HCT116 (cell line): ENCODE measurements at regions not wholly inside any gene's neighbourhood (a gene's known extent, or its start where the extent isn't known, plus 50 kb on each side); places are given as distances from the start of the nearest gene placed in this dataset.

ENCODE experiments used
- ATAC-seq: fragments of 200-7000 bp; cut with Tn5 transposase; 2 replicates; pipeline ENCODE4 v1.9.1; 2020; ENCODE audit warnings: mild to moderate bottlenecking, moderate library complexity
- BruUV-seq: library from RNA; stranded (reverse); fragments of 400-500 nt; replicated peaks from 2 replicates; lab custom pipeline; 2021; lab: Mats Ljungman, UMichigan
- CTCF ChIA-PET: fragments of 300-600 bp; sonication (Branson Sonifier 250); formaldehyde crosslinking; loops from one replicate; lab custom pipeline; 2021; ENCODE audit warnings: antibody characterized with exemption; lab: Charles Lee
- POLR2A ChIA-PET: fragments of 300-600, 350-600 bp; sonication (Branson Sonifier 250); formaldehyde crosslinking; loops from one replicate; lab custom pipeline; 2021; ENCODE audit warnings: antibody characterized with exemption; lab: Charles Lee
- RAD21 ChIA-PET, 2 experiments: fragments of 300-600 bp; sonication (Branson Sonifier 250); formaldehyde crosslinking; loops; one replicate each; lab custom pipeline; 2023; ENCODE audit warnings: low total read pairs in 2 of 2; ENCODE audit not compliant: uncharacterized antibody in 2 of 2, unreplicated experiment in 2 of 2, low non-redundant PET in 1 of 2; lab: Charles Lee
- DNase-seq: peaks from one replicate; pipeline ENCODE4 v3.0.0-alpha.2; 2010; ENCODE audit warnings: low read depth, low spot score
- H2AFZ ChIP-seq: fragments of 200-600 bp; shearing (Covaris generic), sonication (generic); 2 replicates; pipeline ENCODE4 v1.6.1; 2017; ENCODE audit warnings: low read depth, mixed run types, mixed read lengths, antibody characterized with exemption, low read length; ENCODE audit not compliant: poor library complexity, severe bottlenecking
- H3K27ac ChIP-seq: 2 replicates; pipeline ENCODE4 v1.5.1; 2012; ENCODE audit warnings: low read depth, low read length
- H3K27me3 ChIP-seq: fragments of 200-600 bp; sonication (generic); 2 replicates; pipeline ENCODE4 v1.6.1; 2016; ENCODE audit warnings: mixed run types, low read length, mixed read lengths; ENCODE audit not compliant: insufficient read depth
- H3K36me3 ChIP-seq, 2 experiments: fragments of 200-500 bp in 1 of 2; fragments of 200-600 bp in 1 of 2; sonication (Bioruptor generic) in 1 of 2; sonication (generic) in 1 of 2; 2 replicates each; pipeline versions ENCODE4 v1.5.1 to v1.6.1; 2014 to 2016; ENCODE audit warnings: low read length in 2 of 2, inconsistent platforms in 1 of 2, mixed read lengths in 1 of 2, mixed run types in 1 of 2; ENCODE audit not compliant: insufficient read depth in 2 of 2, control insufficient read depth in 1 of 2
- H3K4me1 ChIP-seq, 2 experiments: fragments of 200-600 bp in 1 of 2; sonication (generic) in 1 of 2; 2 replicates each; pipeline versions ENCODE4 v1.5.1 to v1.6.1; 2012 to 2017; ENCODE audit warnings: low read length in 2 of 2, inconsistent platforms in 1 of 2, mild to moderate bottlenecking in 1 of 2, mixed read lengths in 1 of 2, mixed run types in 1 of 2, moderate library complexity in 1 of 2; ENCODE audit not compliant: insufficient read depth in 2 of 2, control insufficient read depth in 1 of 2
- H3K4me2 ChIP-seq: fragments of 200-600 bp; sonication (generic); 2 replicates; pipeline ENCODE4 v1.6.1; 2017; ENCODE audit warnings: mixed run types, low read length, mixed read lengths
- H3K4me3 ChIP-seq, 2 experiments: fragments of 200-600 bp in 1 of 2; sonication (generic) in 1 of 2; replicated peaks in 1 of 2; 2 replicates each; pipeline ENCODE4 v1.5.1; 2011 to 2016; ENCODE audit warnings: low read length in 2 of 2, control low read depth in 1 of 2, low read depth in 1 of 2, mild to moderate bottlenecking in 1 of 2, mixed read lengths in 1 of 2, mixed run types in 1 of 2
- H3K79me2 ChIP-seq: fragments of 200-600 bp; sonication (generic); 2 replicates; pipeline ENCODE4 v1.6.1; 2017; ENCODE audit warnings: mild to moderate bottlenecking, mixed run types, low read length, moderate library complexity, mixed read lengths; ENCODE audit not compliant: insufficient read depth
- H3K9ac ChIP-seq: fragments of 200-600 bp; sonication (generic); 2 replicates; pipeline ENCODE4 v1.6.1; 2016; ENCODE audit warnings: low read length, mixed read lengths
- H3K9me2 ChIP-seq: fragments of 200-600 bp; sonication (generic), shearing (Covaris generic); 2 replicates; pipeline ENCODE4 v1.6.1; 2017; ENCODE audit warnings: mixed run types, mild to moderate bottlenecking, moderate library complexity; ENCODE audit not compliant: insufficient read depth
- H3K9me3 ChIP-seq, 2 experiments: fragments of 200-500 bp in 1 of 2; fragments of 200-600 bp in 1 of 2; sonication (Bioruptor generic) in 1 of 2; sonication (generic) in 1 of 2; 2 replicates each; pipeline ENCODE4 v1.6.1; 2014 to 2017; ENCODE audit warnings: low read length in 2 of 2, mixed read lengths in 2 of 2, inconsistent platforms in 1 of 2, low read depth in 1 of 2, mild to moderate bottlenecking in 1 of 2, mixed run types in 1 of 2, moderate library complexity in 1 of 2; ENCODE audit not compliant: control insufficient read depth in 1 of 2, insufficient read depth in 1 of 2
- H4K20me1 ChIP-seq: fragments of 200-600 bp; sonication (generic), shearing (Covaris generic); 2 replicates; pipeline ENCODE4 v1.6.1; 2017; ENCODE audit warnings: mixed run types, mild to moderate bottlenecking, moderate library complexity; ENCODE audit not compliant: insufficient read depth
- ATF3 ChIP-seq: IDR thresholded peaks from 2 replicates; pipeline ENCODE4 v1.6.1; 2012
- CEBPB ChIP-seq: IDR thresholded peaks from 2 replicates; pipeline ENCODE4 v1.6.1; 2012; ENCODE audit warnings: low read depth
- EGR1 ChIP-seq: IDR thresholded peaks from 2 replicates; pipeline ENCODE4 v1.6.1; 2012; ENCODE audit warnings: low read depth
- ELF1 ChIP-seq: IDR thresholded peaks from 2 replicates; pipeline ENCODE4 v1.6.1; 2012; ENCODE audit warnings: low read depth, borderline replicate concordance
- EZH2 ChIP-seq: fragments of 200-600 bp; sonication (generic); IDR thresholded peaks from 2 replicates; pipeline ENCODE4 v1.6.1; 2017; ENCODE audit warnings: antibody characterized with exemption, mixed run types
- EZH2phosphoT487 ChIP-seq: fragments of 200-600 bp; IDR thresholded peaks from 2 replicates; pipeline ENCODE4 v1.6.1; 2018; ENCODE audit warnings: antibody characterized with exemption, borderline replicate concordance
- FOSL1 ChIP-seq: IDR thresholded peaks from 2 replicates; pipeline ENCODE4 v1.6.1; 2012; ENCODE audit warnings: low read depth
- JUND ChIP-seq: IDR thresholded peaks from 2 replicates; pipeline ENCODE4 v1.6.1; 2012
- MAX ChIP-seq: IDR thresholded peaks from 2 replicates; pipeline ENCODE4 v1.6.1; 2012
- POLR2A ChIP-seq: IDR thresholded peaks from 2 replicates; pipeline ENCODE4 v1.7.0; 2011; ENCODE audit warnings: borderline replicate concordance; ENCODE audit not compliant: insufficient read depth, insufficient read length; ENCODE audit errors: extremely low read depth
- POLR2AphosphoS5 ChIP-seq: IDR thresholded peaks from 2 replicates; pipeline ENCODE4 v1.6.1; 2011; ENCODE audit warnings: mild to moderate bottlenecking, low read depth, low read length, moderate library complexity
- RAD21 ChIP-seq: IDR thresholded peaks from 2 replicates; pipeline ENCODE4 v1.6.1; 2012; ENCODE audit warnings: low read depth, mild to moderate bottlenecking
- REST ChIP-seq: IDR thresholded peaks from 2 replicates; pipeline ENCODE4 v1.6.1; 2012; ENCODE audit warnings: low read depth
- SIN3A ChIP-seq: IDR thresholded peaks from 2 replicates; pipeline ENCODE4 v1.6.1; 2012; ENCODE audit warnings: low read depth
- SP1 ChIP-seq: IDR thresholded peaks from 2 replicates; pipeline ENCODE4 v1.6.1; 2012; ENCODE audit warnings: low read depth
- SRF ChIP-seq: IDR thresholded peaks from 2 replicates; pipeline ENCODE4 v1.6.1; 2012; ENCODE audit warnings: low read depth
- TCF7L2 ChIP-seq: IDR thresholded peaks from 2 replicates; pipeline ENCODE4 v1.7.0; 2011; ENCODE audit warnings: borderline replicate concordance, inconsistent platforms; ENCODE audit not compliant: insufficient read depth, insufficient read length; ENCODE audit errors: extremely low read depth
- YY1 ChIP-seq: IDR thresholded peaks from 2 replicates; pipeline ENCODE4 v1.6.1; 2011; ENCODE audit warnings: low read length, low read depth, moderate library complexity, mild to moderate bottlenecking; ENCODE audit not compliant: insufficient replicate concordance; ENCODE audit errors: extremely low read depth
- ZBTB33 ChIP-seq: IDR thresholded peaks from 2 replicates; pipeline ENCODE4 v1.6.1; 2011; ENCODE audit warnings: mild to moderate bottlenecking, low read length, moderate library complexity; ENCODE audit not compliant: insufficient replicate concordance; ENCODE audit errors: extremely low read depth
- ZNF274 ChIP-seq: fragments of 200-500 bp; sonication (Bioruptor generic); IDR thresholded peaks from 2 replicates; pipeline ENCODE4 v1.6.1; 2014; ENCODE audit warnings: mild to moderate bottlenecking, low read depth, low read length, inconsistent platforms
- intact Hi-C: fragments of 100-400 bp; cut with micrococcal nuclease; formaldehyde crosslinking; loops from 2 replicates; pipeline ENCODE4 v1.10.0; 2022

- Histone ChIP-seq H3K36me3 (no peaks in the 10 kb centered on the region), H3K4me3 (no peak overlapping the region), H3K79me2 (no peaks in the 10 kb centered on the region), H3K9ac (no peak overlapping the region), H3K27me3 (peaks cover 45% of the 10 kb centered on the region), H2AFZ (no peak overlapping the region), H3K9me2 (no peaks in the 10 kb centered on the region), H4K20me1 (no peaks in the 10 kb centered on the region), H3K4me1 (no peaks in the 10 kb centered on the region), H3K9me3 (no peaks in the 10 kb centered on the region), H3K4me2 (no peak overlapping the region), H3K27ac (no peak overlapping the region)
- TF ChIP-seq FOSL1 (no peak), YY1 (no peak), ATF3 (no peak), JUND (no peak), POLR2A (no peak), ELF1 (no peak), ZNF274 (no peak), SIN3A (no peak), ZBTB33 (no peak), CEBPB (no peak), SRF (no peak), POLR2AphosphoS5 (no peak), REST (no peak), RAD21 (no peak), MAX (no peak), EZH2 (no peak), TCF7L2 (no peak), SP1 (no peak), EGR1 (no peak), EZH2phosphoT487 (no peak)
- ChIA-PET POLR2A (no interaction called here), CTCF (no interaction called here), RAD21 (no interaction called here)
- no peak for ATAC-seq
- BruUV-seq = no TSS peak
- DNase-seq = no peak
- intact Hi-C loops = no loop called here
Observed at GRCh38 chr10:120702032-120702431, 149.1 kb upstream of the WDR11 start.
